Calu3 (cell line): ENCODE measurements at regions not wholly inside any gene's neighbourhood (a gene's known extent, or its start where the extent isn't known, plus 50 kb on each side); places are given as distances from the start of the nearest gene placed in this dataset.

Experiments
- BruUV-seq: library from RNA; stranded (reverse); fragments of 400-500 nt; replicated peaks from 2 replicates; lab custom pipeline; 2021; lab: Mats Ljungman, UMichigan
- CTCF ChIA-PET: fragments of 300-600 bp; sonication (Branson Sonifier 250); formaldehyde crosslinking; loops from one replicate; lab custom pipeline; 2022; ENCODE audit warnings: antibody characterized with exemption; lab: Charles Lee
- DNase-seq: peaks from one replicate; pipeline ENCODE4 v3.0.0; 2022
- H3K27ac Mint-ChIP-seq: one replicate; pipeline ENCODE4 v1.8.0; 2022; ENCODE audit warnings: mixed read lengths; ENCODE audit not compliant: unreplicated experiment
- H3K27me3 Mint-ChIP-seq: one replicate; pipeline ENCODE4 v1.8.0; 2022; ENCODE audit warnings: mixed read lengths; ENCODE audit not compliant: unreplicated experiment
- H3K36me3 Mint-ChIP-seq: one replicate; pipeline ENCODE4 v1.8.0; 2022; ENCODE audit warnings: mild to moderate bottlenecking, moderate library complexity, mixed read lengths; ENCODE audit not compliant: insufficient read depth, unreplicated experiment
- H3K4me1 Mint-ChIP-seq: one replicate; pipeline ENCODE4 v1.8.0; 2022; ENCODE audit warnings: mild to moderate bottlenecking, low read depth, mixed read lengths; ENCODE audit not compliant: unreplicated experiment
- H3K4me3 Mint-ChIP-seq: one replicate; pipeline ENCODE4 v1.8.0; 2022; ENCODE audit warnings: mild to moderate bottlenecking, low read depth, moderate library complexity, mixed read lengths; ENCODE audit not compliant: unreplicated experiment
- H3K9me3 Mint-ChIP-seq: one replicate; pipeline ENCODE4 v1.8.0; 2022; ENCODE audit warnings: low read depth, mixed read lengths; ENCODE audit not compliant: unreplicated experiment
- intact Hi-C: fragments of 100-400 bp; cut with micrococcal nuclease; formaldehyde crosslinking; loops from one replicate; pipeline ENCODE4 v1.10.0; 2022; ENCODE audit not compliant: unreplicated experiment
- TF ChIP-seq, protein P1 (sequence below): fragments of 200-600 bp; IDR thresholded peaks from one replicate; pipeline ENCODE4 v1.8.0; 2022; ENCODE audit warnings: antibody characterized with exemption; ENCODE audit not compliant: unreplicated experiment

GRCh38 chr5:2985718-2986117 is 234.2 kb upstream of the IRX2 start:
- Mint-ChIP-seq H3K4me1 (no peaks in the 10 kb centered on the region), H3K9me3 (peaks cover 8% of the 10 kb centered on the region), H3K36me3 (no peaks in the 10 kb centered on the region), H3K27me3 (no peaks in the 10 kb centered on the region), H3K4me3 (no peak overlapping the region), H3K27ac (no peak overlapping the region)
- no peak for DNase-seq
- CTCF ChIA-PET, result no interaction called here
- BruUV-seq, result no TSS peak
- TF ChIP-seq, protein P1, sequence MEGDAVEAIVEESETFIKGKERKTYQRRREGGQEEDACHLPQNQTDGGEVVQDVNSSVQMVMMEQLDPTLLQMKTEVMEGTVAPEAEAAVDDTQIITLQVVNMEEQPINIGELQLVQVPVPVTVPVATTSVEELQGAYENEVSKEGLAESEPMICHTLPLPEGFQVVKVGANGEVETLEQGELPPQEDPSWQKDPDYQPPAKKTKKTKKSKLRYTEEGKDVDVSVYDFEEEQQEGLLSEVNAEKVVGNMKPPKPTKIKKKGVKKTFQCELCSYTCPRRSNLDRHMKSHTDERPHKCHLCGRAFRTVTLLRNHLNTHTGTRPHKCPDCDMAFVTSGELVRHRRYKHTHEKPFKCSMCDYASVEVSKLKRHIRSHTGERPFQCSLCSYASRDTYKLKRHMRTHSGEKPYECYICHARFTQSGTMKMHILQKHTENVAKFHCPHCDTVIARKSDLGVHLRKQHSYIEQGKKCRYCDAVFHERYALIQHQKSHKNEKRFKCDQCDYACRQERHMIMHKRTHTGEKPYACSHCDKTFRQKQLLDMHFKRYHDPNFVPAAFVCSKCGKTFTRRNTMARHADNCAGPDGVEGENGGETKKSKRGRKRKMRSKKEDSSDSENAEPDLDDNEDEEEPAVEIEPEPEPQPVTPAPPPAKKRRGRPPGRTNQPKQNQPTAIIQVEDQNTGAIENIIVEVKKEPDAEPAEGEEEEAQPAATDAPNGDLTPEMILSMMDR, result no peak
- intact Hi-C loops, result no loop called here

- no peak for DNase-seq
- no peaks in the 10 kb centered on the region for H3K4me1 Mint-ChIP-seq
- H3K36me3 Mint-ChIP-seq, result no peaks in the 10 kb centered on the region
- H3K9me3 Mint-ChIP-seq, result peaks cover 6% of the 10 kb centered on the region
- intact Hi-C loops, result no loop called here
- CTCF ChIA-PET, result no interaction called here
- H3K4me3 Mint-ChIP-seq, result no peak overlapping the region
- no TSS peak for BruUV-seq
- no peaks in the 10 kb centered on the region for H3K27me3 Mint-ChIP-seq
- TF ChIP-seq, protein P1, result no peak
- H3K27ac Mint-ChIP-seq, result no peak overlapping the region
These were observed 232.3 kb upstream of the IRX2 start for GRCh38 chr5:2983583-2984300.

DNA sequence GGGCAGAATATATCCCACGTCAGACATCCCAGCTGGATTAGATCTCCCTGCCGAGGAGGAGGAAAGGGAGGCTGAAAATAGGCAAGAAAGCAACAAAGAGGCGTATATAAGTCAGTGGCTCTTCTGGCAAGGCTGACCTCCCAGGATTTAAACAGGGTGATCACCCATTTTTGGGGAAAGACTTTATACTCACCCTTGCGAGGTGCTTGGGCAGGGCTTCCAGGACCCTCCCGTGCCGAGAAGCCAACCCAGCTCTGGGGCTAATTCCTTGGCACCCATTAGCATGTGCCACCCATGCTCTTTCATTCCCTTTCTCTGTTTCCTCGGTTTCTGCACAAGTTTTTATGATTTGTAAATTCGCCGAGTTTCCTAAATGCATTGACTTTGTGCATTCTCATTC is 230.2 kb upstream of the IRX2 start:
- no peaks in the 10 kb centered on the region for H3K36me3 Mint-ChIP-seq
- no peak for DNase-seq
- BruUV-seq, result no TSS peak
- TF ChIP-seq, protein P1, result no peak
- no peak overlapping the region for H3K27ac Mint-ChIP-seq
- H3K4me3 Mint-ChIP-seq, result no peak overlapping the region
- CTCF ChIA-PET, result no interaction called here
- no peaks in the 10 kb centered on the region for H3K27me3 Mint-ChIP-seq
- intact Hi-C loops, result no loop called here
- no peaks in the 10 kb centered on the region for H3K4me1 Mint-ChIP-seq
- H3K9me3 Mint-ChIP-seq, result peaks cover 11% of the 10 kb centered on the region

GRCh38 chr5:2981035-2981434 is 229.6 kb upstream of the IRX2 start:
- Mint-ChIP-seq H3K4me3 (no peak overlapping the region), H3K4me1 (no peaks in the 10 kb centered on the region), H3K9me3 (peaks cover 14% of the 10 kb centered on the region), H3K36me3 (no peaks in the 10 kb centered on the region), H3K27me3 (no peaks in the 10 kb centered on the region), H3K27ac (no peak overlapping the region)
- BruUV-seq, result no TSS peak
- CTCF ChIA-PET, result no interaction called here
- intact Hi-C loops, result no loop called here
- TF ChIP-seq, protein P1, result no peak
- DNase-seq, result no peak
